Spleen (tissue), 11 donors: ENCODE measurements at regions not wholly inside any gene's neighbourhood (a gene's known extent, or its start where the extent isn't known, plus 50 kb on each side); places are given as distances from the start of the nearest gene placed in this dataset.

Experiments
- DNase-seq: peaks from one replicate; pipeline ENCODE4 v3.0.0-alpha.2; 2020
- H3K27ac ChIP-seq, 8 donors: fragments of 200-600 bp; sonication (generic) in 7 of 8; 1 replicate in 4 of 8; 2 replicates in 4 of 8; pipeline versions ENCODE4 v1.5.0 to v1.8.0; 2016 to 2021; ENCODE audit warnings: inconsistent platforms in 4 of 8, mild to moderate bottlenecking in 4 of 8, moderate library complexity in 1 of 8
- H3K27me3 ChIP-seq, 7 donors: fragments of 200-600 bp; sonication (generic) in 6 of 7; replicated peaks in 1 of 7; 1 replicate in 4 of 7; 2 replicates in 3 of 7; pipeline versions ENCODE4 v1.5.0 to v1.8.0; 2016 to 2021; ENCODE audit warnings: inconsistent platforms in 3 of 7, mild to moderate bottlenecking in 1 of 7
- H3K36me3 ChIP-seq, 6 donors: fragments of 200-600 bp; sonication (generic) in 5 of 6; 1 replicate in 4 of 6; 2 replicates in 2 of 6; pipeline versions ENCODE4 v1.5.0 to v1.8.0; 2016 to 2021; ENCODE audit warnings: inconsistent platforms in 2 of 6
- H3K4me1 ChIP-seq, 6 donors: fragments of 200-600 bp; sonication (generic) in 5 of 6; 1 replicate in 3 of 6; 2 replicates in 3 of 6; pipeline versions ENCODE4 v1.5.0 to v1.8.0; 2016 to 2021; ENCODE audit warnings: inconsistent platforms in 3 of 6
- H3K4me3 ChIP-seq, 8 donors: fragments of 200-600 bp; sonication (generic) in 7 of 8; 1 replicate in 4 of 8; 2 replicates in 4 of 8; pipeline versions ENCODE4 v1.5.0 to v1.8.0; 2016 to 2021; ENCODE audit warnings: inconsistent platforms in 4 of 8, mild to moderate bottlenecking in 4 of 8, moderate library complexity in 2 of 8
- H3K9me3 ChIP-seq, 8 donors: fragments of 200-600 bp; sonication (generic) in 7 of 8; 1 replicate in 4 of 8; 2 replicates in 4 of 8; pipeline versions ENCODE4 v1.5.0 to v1.8.0; 2016 to 2021; ENCODE audit warnings: inconsistent platforms in 4 of 8
- CTCF ChIP-seq, 11 experiments: fragments of 200-600 bp in 7 of 11; fragments of 450-650 bp in 4 of 11; sonication (generic) in 4 of 11; IDR thresholded peaks in 8 of 11; conservative IDR thresholded peaks in 3 of 11; 1 replicate in 7 of 11; 2 replicates in 4 of 11; pipeline versions ENCODE4 v1.4.0 to v1.8.0; 2016 to 2021; ENCODE audit warnings: antibody characterized with exemption in 11 of 11, inconsistent platforms in 4 of 11, mild to moderate bottlenecking in 1 of 11
- POLR2A ChIP-seq, 3 donors: fragments of 450-650 bp; IDR thresholded peaks; one replicate each; pipeline ENCODE4 v1.5.1; 2017; ENCODE audit warnings: antibody characterized with exemption in 3 of 3, mild to moderate bottlenecking in 1 of 3
- POLR2AphosphoS5 ChIP-seq, 3 donors: sonication (generic); formaldehyde crosslinking; IDR thresholded peaks; one replicate each; pipeline ENCODE4 v1.5.1; 2017; ENCODE audit warnings: antibody characterized with exemption in 3 of 3
- WGBS, 5 donors: extraction: QIAGEN DNeasy Blood & Tissue Kit in 3 of 5; methylation state at CpG; one replicate each; pipeline versions ENCODE4 v1.1.5 to v1.1.7; 2013 to 2018; 5-methylcytosine and 5-hydroxymethylcytosine counted together
- intact Hi-C: fragments of 100-400 bp; cut with DNase I; formaldehyde crosslinking; loops from one replicate; pipeline ENCODE4 v1.15.0; 2023; ENCODE audit warnings: low total_unique reads
- donor health status: healthy with polysubstance abuse.
- donor health status: DM: no; HTN: no; CAD: no; lungs with moderate emphysema.
- donor health status: DM: no; HTN: no; CAD: no.
- donor health status: Bipolar disorder and iron deficiency.
- donor health status: healthy.
- donor health status: DM: no; HTN: no; CAD: no.
- donor health status: DM: yes; HTN: yes; CAD: no.

GRCh38 chr6:65830151-65830550, 123.1 kb upstream of the EYS start:
- Histone ChIP-seq H3K36me3 (no peaks in the 10 kb centered on the region), H3K27me3 (no peaks in the 10 kb centered on the region), H3K27ac (no peak overlapping the region), H3K4me1 (no peaks in the 10 kb centered on the region), H3K4me3 (no peak overlapping the region), H3K9me3 (no peaks in the 10 kb centered on the region)
- intact Hi-C loops: no loop called here
- no peak for DNase-seq
- no peak for TF ChIP-seq POLR2AphosphoS5 (IDR thresholded peaks at IDR 0.05)
- no peak for TF ChIP-seq CTCF (IDR thresholded peaks at IDR 0.05 in 8 of 11, conservative IDR thresholded peaks at IDR 0.05 in 3 of 11)
- TF ChIP-seq POLR2A (IDR thresholded peaks at IDR 0.05): no peak

GRCh38 chr6:65819152-65819551, 112.1 kb upstream of the EYS start:
- Histone ChIP-seq H3K36me3 (no peaks in the 10 kb centered on the region), H3K4me1 (no peaks in the 10 kb centered on the region), H3K9me3 (peaks cover 0 to 23% (median 9%) of the 10 kb centered on the region in 8 donors), H3K4me3 (no peak overlapping the region), H3K27me3 (no peaks in the 10 kb centered on the region), H3K27ac (no peak overlapping the region)
- intact Hi-C loops: no loop called here
- WGBS, 5 donors: 88 to 97% (median 95%) methylated on average over 2 of the region's 2 CpGs
- no peak for DNase-seq
- TF ChIP-seq POLR2A (IDR thresholded peaks at IDR 0.05) (no peak), POLR2AphosphoS5 (IDR thresholded peaks at IDR 0.05) (no peak), CTCF (IDR thresholded peaks at IDR 0.05 in 8 of 11, conservative IDR thresholded peaks at IDR 0.05 in 3 of 11) (no peak)

GRCh38 chr6:65818576-65818975, 111.5 kb upstream of the EYS start:
- no peaks in the 10 kb centered on the region for H3K36me3 ChIP-seq
- H3K27me3 ChIP-seq: no peaks in the 10 kb centered on the region
- peaks cover 0 to 23% (median 9%) of the 10 kb centered on the region in 8 donors for H3K9me3 ChIP-seq
- no peak for TF ChIP-seq CTCF (IDR thresholded peaks at IDR 0.05 in 8 of 11, conservative IDR thresholded peaks at IDR 0.05 in 3 of 11)
- WGBS, 5 donors: 80 to 89% (median 86%) methylated on average over 5 of the region's 5 CpGs
- no peak overlapping the region for H3K27ac ChIP-seq
- H3K4me1 ChIP-seq: no peaks in the 10 kb centered on the region
- H3K4me3 ChIP-seq: no peak overlapping the region
- no peak for DNase-seq
- intact Hi-C loops: no loop called here

- no peak for TF ChIP-seq POLR2AphosphoS5 (IDR thresholded peaks at IDR 0.05)
- no peak for TF ChIP-seq CTCF (IDR thresholded peaks at IDR 0.05 in 8 of 11, conservative IDR thresholded peaks at IDR 0.05 in 3 of 11)
- TF ChIP-seq POLR2A (IDR thresholded peaks at IDR 0.05): no peak
- no peaks in the 10 kb centered on the region for H3K4me1 ChIP-seq
- H3K4me3 ChIP-seq: no peak overlapping the region
- 62 to 84% (median 78%) methylated on average over 2 of the region's 2 CpGs for WGBS, 5 donors
- no peaks in the 10 kb centered on the region for H3K27me3 ChIP-seq
- no peak for DNase-seq
- H3K36me3 ChIP-seq: no peaks in the 10 kb centered on the region
- H3K27ac ChIP-seq: no peak overlapping the region
- intact Hi-C loops: no loop called here
- peaks cover 0 to 20% (median 9%) of the 10 kb centered on the region in 8 donors for H3K9me3 ChIP-seq
Measured at GRCh38 chr6:65816991-65817390, 110.0 kb upstream of the EYS start.
